K562 (cell line): ENCODE measurements at regions not wholly inside any gene's neighbourhood (a gene's known extent, or its start where the extent isn't known, plus 50 kb on each side); places are given as distances from the start of the nearest gene placed in this dataset.
A peak's percentile ranks its signal among the peaks of the same experiment; 100 is the strongest.

Experiments
- ATAC-seq: fragments of 200-7000 bp; cut with Tn5 transposase; 3 replicates; pipeline ENCODE4 v1.9.1; 2020; ENCODE audit warnings: moderate library complexity
- BruUV-seq: library from RNA; stranded (reverse); fragments of 400-500 nt; replicated peaks from 2 replicates; lab custom pipeline; 2021; lab: Mats Ljungman, UMichigan
- CTCF ChIA-PET: fragments of 300-600 bp; formaldehyde crosslinking; extraction: SDS; loops from one replicate; lab custom pipeline; 2021; ENCODE audit warnings: low intra/inter-chr PET ratio; lab: Yijun Ruan, JAX
- POLR2A ChIA-PET: fragments of 300-600, 350-650 bp; sonication (Branson Sonifier 250); formaldehyde crosslinking; extraction: SDS; loops from one replicate; lab custom pipeline; 2021; ENCODE audit warnings: antibody characterized with exemption, inconsistent platforms; lab: Yijun Ruan, JAX
- DNase-seq, 4 experiments: peaks; one replicate each; pipeline versions ENCODE4 v3.0.0 to v3.0.0-alpha.2; 2011 to 2018; ENCODE audit warnings: low spot score in 3 of 4, mixed read lengths in 3 of 4; ENCODE audit errors: extremely low read depth in 1 of 4
- FAIRE-seq: peaks from 2 replicates; lab custom pipeline; 2011; peaks lifted over from hg19 to GRCh38; lab: Jason Lieb, UNC
- H2AFZ ChIP-seq: 2 replicates; pipeline ENCODE4 v1.6.0; 2011; ENCODE audit warnings: low read depth, low read length, control low read depth, inconsistent platforms
- H3K27ac ChIP-seq: fragments of 200-600 bp; 3 replicates; pipeline ENCODE4 v1.8.0; 2011; ENCODE audit warnings: low read depth, mild to moderate bottlenecking, control low read depth, inconsistent platforms, low read length, moderate library complexity, mixed read lengths; ENCODE audit errors: extremely low read depth
- H3K27me3 ChIP-seq, 2 experiments: fragments of 300-600 bp in 1 of 2; 2 replicates in 1 of 2; 3 replicates in 1 of 2; pipeline versions ENCODE4 v1.6.0 to v1.8.0; 2011; ENCODE audit warnings: inconsistent platforms in 2 of 2, low read length in 2 of 2, mild to moderate bottlenecking in 1 of 2, mixed read lengths in 1 of 2, moderate library complexity in 1 of 2; ENCODE audit not compliant: control insufficient read depth in 2 of 2, insufficient read depth in 2 of 2
- H3K36me3 ChIP-seq: fragments of 300-600 bp; 3 replicates; pipeline ENCODE4 v1.8.0; 2011; ENCODE audit warnings: mild to moderate bottlenecking, low read length, inconsistent platforms; ENCODE audit not compliant: control insufficient read depth, insufficient read depth
- H3K4me1 ChIP-seq, 2 experiments: fragments of 200-600 bp in 1 of 2; replicated peaks in 1 of 2; 2 replicates in 1 of 2; 3 replicates in 1 of 2; pipeline versions ENCODE4 v1.5.1 to v1.8.0; 2011; ENCODE audit warnings: inconsistent platforms in 2 of 2, low read length in 2 of 2, mild to moderate bottlenecking in 1 of 2, mixed read lengths in 1 of 2, moderate library complexity in 1 of 2; ENCODE audit not compliant: control insufficient read depth in 2 of 2, insufficient read depth in 2 of 2
- H3K4me2 ChIP-seq: 2 replicates; pipeline ENCODE4 v1.6.1; 2011; ENCODE audit warnings: low read length, control low read depth, inconsistent platforms, mixed read lengths; ENCODE audit not compliant: insufficient read depth
- H3K4me3 ChIP-seq: fragments of 200-600 bp; sonication (generic), shearing (Covaris generic); 2 replicates; pipeline ENCODE4 v1.5.1; 2016; ENCODE audit warnings: control low read depth, inconsistent platforms
- H3K79me2 ChIP-seq: fragments of 200-600 bp; 3 replicates; pipeline ENCODE4 v1.8.0; 2011; ENCODE audit warnings: low read length, inconsistent platforms; ENCODE audit not compliant: control insufficient read depth, insufficient read depth
- H3K9ac ChIP-seq, 2 experiments: 2 replicates each; pipeline versions ENCODE4 v1.6.0 to v1.6.1; 2011; ENCODE audit warnings: low read depth in 2 of 2, low read length in 2 of 2, control low read depth in 1 of 2, inconsistent platforms in 1 of 2, mild to moderate bottlenecking in 1 of 2, mixed read lengths in 1 of 2; ENCODE audit not compliant: insufficient read depth in 1 of 2
- H3K9me1 ChIP-seq: one replicate; pipeline ENCODE4 v1.6.0; 2011; ENCODE audit warnings: inconsistent platforms, mild to moderate bottlenecking, low read length, moderate library complexity; ENCODE audit not compliant: control insufficient read depth, insufficient read depth
- H3K9me3 ChIP-seq: replicated peaks from 2 replicates; pipeline ENCODE4 v1.5.1; 2011; ENCODE audit warnings: low read depth, low read length, inconsistent platforms; ENCODE audit not compliant: control insufficient read depth, insufficient read depth
- H4K20me1 ChIP-seq: replicated peaks from 2 replicates; pipeline ENCODE4 v1.6.1; 2011; ENCODE audit warnings: low read length, inconsistent platforms, mixed read lengths; ENCODE audit not compliant: control insufficient read depth, insufficient read depth
- BRD9 ChIP-seq: fragments of 450-650 bp; IDR thresholded peaks from 2 replicates; pipeline ENCODE4 v1.6.1; 2018; ENCODE audit warnings: low read depth; ENCODE audit not compliant: partially characterized antibody
- FOXA1 ChIP-seq: fragments of 450-650 bp; IDR thresholded peaks from 2 replicates; pipeline ENCODE4 v1.6.1; 2016; ENCODE audit warnings: mild to moderate bottlenecking, borderline replicate concordance
- JUN ChIP-seq, 2 experiments: sonication (generic) in 1 of 2; formaldehyde crosslinking in 1 of 2; IDR thresholded peaks; 2 replicates each; pipeline versions ENCODE4 v1.6.1 to v1.8.0; 2012 to 2022; ENCODE audit warnings: borderline replicate concordance in 2 of 2, mild to moderate bottlenecking in 2 of 2, improper control_type of control experiment in 1 of 2, low read depth in 1 of 2, low read length in 1 of 2, missing genetic modification reagents in 1 of 2
- VEZF1 ChIP-seq: fragments of 200-800 bp; sonication (Bioruptor generic); IDR thresholded peaks from 2 replicates; pipeline ENCODE4 v1.6.1; 2017; ENCODE audit warnings: missing genetic modification characterization, missing compliant biosample characterization
- WGBS: fragments of 100-300 bp; shearing (Covaris generic); methylation state at CpG from one replicate; pipeline ENCODE4 v1.1.6; 2016; ENCODE audit warnings: low coverage, mixed read lengths; ENCODE audit not compliant: insufficient coverage; ENCODE audit errors: missing lambda C conversion rate; 5-methylcytosine and 5-hydroxymethylcytosine counted together
- in situ Hi-C: fragments of 300-500 bp; cut with MboI; formaldehyde crosslinking; loops from 4 replicates; pipeline ENCODE4 v1.15.0; 2018; ENCODE audit warnings: inconsistent platforms, mixed read lengths
- intact Hi-C: fragments of 100-400 bp; cut with micrococcal nuclease; formaldehyde crosslinking; loops from 2 replicates; pipeline ENCODE4 v1.14.2; 2022

GRCh38 chr2:124995185-124995912 is 970.3 kb downstream of the CNTNAP5 start:
- H3K4me3 ChIP-seq, result no peak overlapping the region
- H3K27ac ChIP-seq, result no peak overlapping the region
- H3K27me3 ChIP-seq, result no peaks in the 10 kb centered on the region
- no peak for FAIRE-seq
- in situ Hi-C loops, result no loop called here
- TF ChIP-seq FOXA1 (no peak), JUN (IDR thresholded peaks at IDR 0.05; ENCODE audit: borderline replicate concordance, low read depth, low read length) (no peak), JUN (CRISPR knock-in tag; IDR thresholded peaks at IDR 0.05; ENCODE audit: borderline replicate concordance) (no peak), BRD9 (no peak), VEZF1 (CRISPR knock-in tag) (0 out of 2 replicates have a peak, but pooled peaks have one; percentile 13)
- TF ChIP-seq, all 486 proteins: peak for 1
- 3% methylated on average over 6 of the region's 6 CpGs for WGBS
- Histone ChIP-seq H3K4me2 (no peak overlapping the region), H3K79me2 (no peaks in the 10 kb centered on the region), H3K9ac (no peak overlapping the region), H2AFZ (no peak overlapping the region), H3K36me3 (no peaks in the 10 kb centered on the region), H3K9me1 (no peaks in the 10 kb centered on the region), H3K9me3 (no peaks in the 10 kb centered on the region), H3K4me1 (no peaks in the 10 kb centered on the region), H4K20me1 (no peaks in the 10 kb centered on the region)
- DNase-seq (no peak), ATAC-seq (no peak)
- intact Hi-C loops, result no loop called here
- BruUV-seq, result no TSS peak
- POLR2A ChIA-PET, result no interaction called here
- CTCF ChIA-PET, result no interaction called here
